HG02970 (cell line): ENCODE measurements at regions not wholly inside any gene's neighbourhood (a gene's known extent, or its start where the extent isn't known, plus 50 kb on each side); places are given as distances from the start of the nearest gene placed in this dataset.
"Not testable (repeated sequence)": the region's sequence is repeated elsewhere in the genome, so short reads cannot be mapped to it uniquely, and the experiment has no call there.

Experiments used
- ATAC-seq: cut with Tn5 transposase; IDR thresholded peaks from one replicate; pipeline ENCODE4 v1.9.1; 2021; ENCODE audit warnings: mild to moderate bottlenecking, moderate library complexity, moderate number of reproducible peaks; ENCODE audit not compliant: unreplicated experiment, low FRiP score

DNA sequence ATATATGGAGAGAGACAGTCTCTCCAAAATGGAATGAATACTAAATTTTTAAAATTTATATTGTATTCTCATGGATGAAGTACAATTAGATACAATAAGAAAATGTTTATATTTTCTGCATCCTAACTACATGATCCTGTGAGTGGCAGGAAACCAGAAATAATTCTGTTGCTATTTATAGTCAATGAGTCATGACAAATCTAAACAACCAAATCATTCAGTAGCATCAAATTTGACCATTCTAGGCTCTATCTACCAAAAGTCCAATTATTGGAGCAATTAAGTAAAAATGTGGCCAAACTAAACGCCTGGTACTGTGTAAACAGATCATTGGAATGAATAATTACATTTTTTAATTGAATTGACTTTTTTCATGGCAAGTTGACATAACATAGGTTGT is 959.8 kb downstream of the EPHA7 start:
- no peak for ATAC-seq

DNA sequence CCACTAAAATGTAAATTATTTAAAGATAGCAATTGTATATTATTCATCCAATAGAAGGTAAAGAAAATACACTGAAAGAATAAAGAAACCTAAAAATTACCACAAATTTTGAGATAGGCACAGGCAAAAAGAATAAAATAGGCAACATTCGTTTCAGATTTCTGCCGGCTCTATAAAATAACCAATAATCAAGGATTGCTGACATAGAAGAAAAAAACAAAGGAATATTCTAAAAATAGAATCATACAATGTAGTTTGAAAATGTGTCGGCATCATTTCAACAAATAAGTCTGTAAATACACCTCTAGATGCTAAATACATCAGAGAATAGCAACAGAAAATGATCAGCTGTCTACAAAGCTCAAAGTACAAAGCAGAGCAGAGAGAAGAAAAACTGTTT is 973.3 kb downstream of the EPHA7 start:
- ATAC-seq, result no peak

DNA sequence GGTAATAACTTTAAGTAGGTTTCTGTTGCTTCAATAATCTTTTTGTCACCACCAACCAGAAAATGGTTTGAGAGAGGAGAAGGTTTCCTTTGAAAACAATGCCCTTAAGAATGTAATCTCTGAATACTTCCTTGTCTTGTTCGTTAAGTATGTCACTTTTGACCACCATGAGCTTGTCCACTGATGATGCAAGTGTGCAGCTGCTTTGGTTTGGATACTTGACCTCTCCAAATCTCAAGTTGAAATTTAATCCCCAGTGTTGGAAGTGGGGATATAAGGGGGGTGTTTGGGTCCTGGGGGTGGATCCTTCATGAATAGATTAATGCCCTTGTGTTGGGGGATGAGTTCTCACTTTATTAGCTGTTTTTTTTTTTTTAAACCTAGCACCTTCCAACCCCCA is 985.4 kb downstream of the EPHA7 start:
- ATAC-seq, result no peak

DNA sequence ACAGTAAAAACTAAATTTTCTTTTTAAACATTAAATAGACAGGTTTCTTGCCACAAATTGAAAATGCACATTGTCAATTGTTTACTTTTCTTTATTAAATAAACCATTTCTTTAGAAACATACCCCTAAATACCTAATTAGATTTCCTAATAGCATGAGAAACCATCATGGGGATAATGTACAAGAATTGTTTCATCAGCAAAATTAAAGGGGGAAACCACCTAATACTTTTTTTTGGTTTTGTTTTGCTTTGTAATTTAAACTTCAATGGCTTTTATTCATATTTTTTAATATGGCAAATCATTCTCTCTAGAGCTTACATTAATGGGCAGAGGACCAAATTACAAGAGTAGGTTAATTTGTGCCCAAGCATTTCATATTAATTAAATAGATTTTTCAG is 987.9 kb downstream of the EPHA7 start:
- ATAC-seq, result no peak

DNA sequence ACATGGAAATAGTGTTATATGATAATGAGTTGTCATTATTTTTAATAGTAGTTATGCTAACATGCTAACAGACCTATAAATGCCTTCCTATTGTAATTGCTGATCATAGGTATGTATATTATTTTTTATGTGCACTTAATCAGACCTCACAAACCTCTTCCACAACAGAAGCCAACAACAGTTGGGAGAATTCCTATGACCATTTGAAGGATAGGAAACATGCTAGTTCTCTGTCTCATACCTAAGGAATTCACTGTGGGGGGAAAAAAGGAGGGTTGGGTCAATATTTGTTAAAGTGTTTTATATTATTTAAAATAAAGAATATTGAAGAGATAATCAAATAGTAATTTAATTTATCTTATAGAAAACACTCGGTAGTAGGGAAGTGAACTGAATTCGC is 990.9 kb downstream of the EPHA7 start:
- ATAC-seq, result no peak

DNA sequence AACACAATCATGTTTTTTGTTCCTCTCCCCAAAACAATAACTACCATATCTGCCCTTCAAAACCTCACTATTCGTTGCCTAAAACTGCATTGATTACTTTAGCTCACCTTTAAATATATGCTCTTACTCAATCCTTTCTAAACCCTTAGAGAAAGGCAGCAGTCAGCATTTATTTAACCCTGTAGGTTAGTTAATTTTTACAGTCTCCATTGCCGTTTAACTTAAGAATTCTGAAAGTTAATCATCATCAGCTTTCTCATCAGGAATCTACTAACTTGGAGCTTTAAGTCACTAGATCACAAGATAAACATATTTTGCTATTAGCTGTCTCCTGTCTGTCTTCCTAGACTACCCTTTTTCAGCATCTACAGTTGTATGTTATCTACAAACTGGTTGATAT is 991.9 kb downstream of the EPHA7 start:
- ATAC-seq, result no peak

DNA sequence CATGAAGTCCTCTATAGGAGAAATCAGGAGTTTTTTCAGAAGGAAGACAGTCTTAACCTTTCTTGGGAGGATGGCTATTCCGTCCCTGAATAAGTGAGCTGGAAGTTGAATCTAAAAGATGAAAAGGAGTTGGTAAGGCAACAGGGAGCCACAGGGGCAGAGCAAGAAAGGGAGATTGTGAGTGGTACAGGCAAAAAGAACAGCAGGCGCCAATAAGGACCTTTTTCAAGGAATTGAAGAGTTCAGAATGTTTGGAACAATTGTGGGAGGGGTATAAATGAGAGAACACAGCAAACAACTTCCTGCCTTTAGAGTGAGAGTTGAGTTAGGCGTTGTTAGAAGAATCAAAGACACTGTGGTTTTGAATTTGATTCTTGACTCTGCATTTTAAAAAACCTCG is 1003.7 kb downstream of the EPHA7 start:
- ATAC-seq, result no peak

DNA sequence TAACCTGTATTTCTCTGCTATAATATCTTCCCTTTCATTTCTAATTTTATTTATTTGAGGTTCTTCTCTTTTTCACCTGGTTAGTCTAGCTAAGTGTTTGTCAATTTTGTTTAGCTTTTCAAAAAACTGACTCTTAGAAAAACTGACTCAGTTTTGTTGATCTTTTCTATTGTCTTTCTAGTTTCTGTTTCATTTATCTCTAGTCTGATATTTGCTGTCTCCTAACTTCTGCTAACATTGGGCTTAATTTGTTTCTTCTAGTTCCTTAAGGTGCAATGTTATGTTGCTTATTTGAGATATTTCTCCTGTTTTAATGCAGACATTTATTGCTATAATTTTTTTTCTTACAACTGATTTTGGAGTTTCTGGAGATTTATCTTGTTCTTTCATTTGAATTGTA is 1011.0 kb downstream of the EPHA7 start:
- no peak for ATAC-seq

DNA sequence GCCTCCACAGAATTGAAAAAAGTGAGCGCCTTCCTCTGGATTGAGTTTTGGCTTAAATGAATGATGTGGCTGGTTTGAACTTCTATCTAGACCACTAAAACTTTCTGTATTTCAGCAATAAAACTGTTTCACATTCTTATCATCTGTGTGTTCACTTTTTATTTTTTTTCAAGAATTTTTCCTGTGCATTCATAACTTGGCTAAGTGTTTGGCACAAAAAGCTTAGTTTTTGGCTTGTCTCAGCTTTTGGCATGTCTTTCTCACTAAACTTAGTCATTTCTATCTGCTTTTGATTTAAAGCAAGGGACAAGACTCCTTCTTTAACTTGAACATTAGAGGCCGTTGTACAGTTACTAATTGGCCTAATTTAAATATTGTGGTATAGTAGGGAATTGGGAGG is 1015.1 kb downstream of the EPHA7 start:
- no peak for ATAC-seq

DNA sequence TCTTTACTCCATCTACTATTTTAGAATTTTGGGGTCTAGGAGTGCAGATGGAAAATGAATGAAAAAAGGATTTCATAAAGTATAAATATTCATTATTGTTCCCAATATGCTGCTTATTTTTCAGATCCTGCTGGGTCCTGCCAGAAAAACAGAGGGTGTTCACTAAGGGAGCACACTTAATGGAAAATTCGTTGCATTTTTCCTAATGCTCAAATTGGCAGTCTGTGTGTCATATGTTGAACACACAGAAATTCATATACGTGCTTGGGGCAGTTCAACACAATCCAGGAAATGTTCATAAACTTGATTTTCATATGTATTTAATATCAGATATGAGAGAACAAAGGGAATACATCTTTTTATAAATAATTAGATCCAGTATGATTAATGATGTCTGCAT is 1019.4 kb downstream of the EPHA7 start:
- no peak for ATAC-seq

DNA sequence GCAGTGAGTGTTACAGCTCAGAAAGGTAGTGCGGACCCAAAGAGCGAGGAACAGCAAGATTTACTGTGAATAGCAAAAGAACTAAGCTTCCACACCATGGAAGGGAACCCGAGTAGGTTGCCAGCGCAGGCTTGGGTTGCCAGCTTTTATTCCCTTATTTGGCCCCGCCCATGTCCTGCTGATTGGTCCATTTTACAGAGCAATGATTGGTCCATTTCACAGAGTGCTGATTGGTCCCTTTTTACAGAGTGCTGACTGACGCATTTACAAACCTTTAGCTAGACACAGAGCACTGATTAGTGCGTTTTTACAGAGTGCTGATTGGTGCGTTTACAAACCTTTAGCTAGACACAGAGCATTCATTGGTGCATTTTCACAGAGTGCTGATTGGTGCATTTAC is 1030.7 kb downstream of the EPHA7 start:
- not testable (repeated sequence) for ATAC-seq

DNA sequence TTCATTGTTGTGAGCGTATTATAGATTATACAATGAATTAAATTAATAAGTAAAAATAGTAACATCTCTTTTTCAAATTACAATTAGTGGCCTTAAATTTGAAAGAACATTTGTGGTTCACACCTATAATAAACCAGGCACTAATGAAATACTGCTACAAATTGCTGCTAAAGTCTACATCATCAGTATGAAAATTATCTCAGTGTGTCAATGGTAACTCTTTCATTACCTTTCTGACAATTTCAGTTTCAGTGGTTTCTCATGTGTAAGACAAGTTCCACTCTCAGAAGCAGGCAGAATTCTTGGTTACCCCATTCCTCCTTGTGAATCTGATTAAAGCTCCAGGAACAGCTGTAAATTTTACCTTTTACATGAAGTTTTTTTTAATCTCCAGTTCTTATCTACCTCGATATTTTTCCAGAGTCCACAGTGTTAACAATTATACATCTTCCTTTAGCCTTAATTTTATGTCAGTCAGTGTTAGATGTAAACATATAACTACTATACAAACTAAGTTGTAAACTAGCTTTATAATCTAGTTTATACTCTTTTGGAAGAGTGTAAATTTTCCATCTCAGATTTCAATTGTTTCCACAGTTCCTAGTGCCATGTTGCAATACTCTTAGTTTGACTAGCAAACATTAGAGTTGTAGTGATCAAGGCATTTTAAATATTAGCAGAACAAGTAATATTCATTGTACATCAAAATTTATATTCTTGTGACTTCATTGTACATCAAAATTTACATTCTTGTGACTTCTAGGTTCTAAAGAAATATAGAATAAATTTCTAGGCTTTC is 1038.4 kb downstream of the EPHA7 start:
- no peak for ATAC-seq

DNA sequence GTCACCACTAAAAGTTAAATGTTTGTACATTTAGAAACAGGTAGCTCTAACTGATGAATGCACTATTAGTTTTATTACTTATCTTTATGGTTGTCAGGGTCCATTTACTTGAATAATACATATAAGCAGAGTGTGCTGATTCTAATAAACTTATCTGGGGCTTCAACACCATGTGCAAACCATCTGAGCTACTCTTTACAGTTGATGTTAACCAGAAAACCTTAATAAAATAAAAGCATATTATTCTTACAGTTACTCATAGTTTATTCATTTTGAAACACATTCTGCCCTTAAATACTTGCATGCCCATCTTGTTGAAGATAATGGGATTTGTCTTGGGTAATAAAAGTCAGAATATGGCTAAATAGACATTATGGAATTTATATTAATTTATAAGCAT is 1042.2 kb downstream of the EPHA7 start:
- ATAC-seq, result no peak

DNA sequence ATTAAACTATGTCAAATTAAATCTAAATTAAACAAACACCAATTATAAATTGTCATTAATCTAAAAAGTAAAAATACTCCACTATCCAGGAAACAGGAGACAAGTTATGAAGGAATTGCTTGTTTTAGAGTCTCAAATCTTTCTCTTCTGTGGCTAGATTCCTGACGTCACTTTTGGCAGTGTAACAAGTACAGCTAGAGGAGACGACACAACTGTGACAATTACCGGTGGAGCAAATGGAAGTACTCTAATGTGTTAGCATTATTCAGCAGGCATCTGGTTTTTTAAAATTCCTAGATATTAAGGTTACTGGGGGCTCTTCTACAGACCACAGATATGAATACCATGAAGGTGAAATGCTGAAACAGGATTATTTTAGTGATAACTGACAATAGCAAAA is 1042.7 kb downstream of the EPHA7 start:
- ATAC-seq, result no peak

DNA sequence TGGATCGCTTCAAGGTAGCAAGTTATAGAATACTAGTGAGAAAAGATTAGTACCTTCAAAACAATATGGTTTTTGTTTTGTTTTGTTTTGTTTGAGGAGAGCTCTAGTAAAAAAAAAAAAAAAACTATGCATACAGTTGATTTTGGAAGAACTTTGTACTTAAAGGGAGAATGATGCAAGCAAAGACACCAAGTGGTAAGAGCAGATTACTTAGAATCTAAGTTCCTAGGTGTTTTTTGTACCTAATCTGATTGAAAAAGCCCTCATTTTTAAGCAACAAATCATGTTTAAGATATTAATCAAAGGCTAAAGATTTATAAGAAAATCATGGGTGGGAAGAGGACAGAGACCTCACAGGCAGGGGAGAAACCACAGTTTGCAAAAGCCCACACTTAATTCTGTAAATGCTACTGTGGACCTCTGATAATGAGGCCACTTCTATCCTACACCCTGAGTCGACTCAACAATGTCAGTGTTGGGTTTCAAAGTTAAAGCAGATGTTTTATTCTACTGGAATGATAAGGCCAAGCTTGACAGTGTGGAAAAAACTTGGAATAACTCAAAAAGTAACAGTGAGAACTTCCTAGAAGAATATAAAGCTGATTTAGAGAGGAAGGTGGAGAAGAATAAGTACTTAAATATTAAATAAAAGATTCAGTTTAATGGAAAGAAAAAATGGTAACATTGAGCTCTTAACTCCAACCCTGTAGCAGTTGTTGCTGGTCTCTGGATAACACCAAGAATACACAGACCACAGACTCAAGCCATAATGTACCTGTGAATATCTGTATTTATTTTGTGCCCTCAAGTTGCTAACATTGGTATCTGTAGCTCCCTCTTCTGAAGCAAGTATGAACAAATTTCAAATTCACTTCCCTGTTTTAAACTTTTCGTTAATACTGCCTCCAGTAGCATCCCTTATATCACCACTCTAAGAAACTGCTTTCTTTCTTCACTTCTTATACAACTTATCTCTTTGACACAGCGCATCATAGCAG is 1047.8 kb downstream of the EPHA7 start:
- ATAC-seq, result no peak

DNA sequence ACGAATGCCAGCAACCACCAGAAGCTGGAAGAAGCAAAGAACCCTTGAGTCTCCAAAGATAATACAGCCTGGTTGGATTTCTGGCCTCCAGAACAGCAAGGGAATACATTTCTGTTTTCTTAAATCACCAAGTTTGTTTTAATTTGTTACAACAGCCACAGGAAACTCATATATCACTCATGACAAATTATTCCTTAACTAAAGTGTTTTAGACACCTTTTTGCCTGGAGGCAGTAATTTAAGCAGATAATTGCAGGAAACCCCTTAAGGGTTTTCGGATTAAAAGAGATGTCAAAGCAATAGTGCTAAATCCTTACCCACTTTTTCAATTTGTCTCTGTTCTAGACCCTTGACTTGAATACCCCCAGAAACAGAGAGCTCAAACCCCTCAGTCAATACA is 1050.0 kb downstream of the EPHA7 start:
- ATAC-seq, result no peak

DNA sequence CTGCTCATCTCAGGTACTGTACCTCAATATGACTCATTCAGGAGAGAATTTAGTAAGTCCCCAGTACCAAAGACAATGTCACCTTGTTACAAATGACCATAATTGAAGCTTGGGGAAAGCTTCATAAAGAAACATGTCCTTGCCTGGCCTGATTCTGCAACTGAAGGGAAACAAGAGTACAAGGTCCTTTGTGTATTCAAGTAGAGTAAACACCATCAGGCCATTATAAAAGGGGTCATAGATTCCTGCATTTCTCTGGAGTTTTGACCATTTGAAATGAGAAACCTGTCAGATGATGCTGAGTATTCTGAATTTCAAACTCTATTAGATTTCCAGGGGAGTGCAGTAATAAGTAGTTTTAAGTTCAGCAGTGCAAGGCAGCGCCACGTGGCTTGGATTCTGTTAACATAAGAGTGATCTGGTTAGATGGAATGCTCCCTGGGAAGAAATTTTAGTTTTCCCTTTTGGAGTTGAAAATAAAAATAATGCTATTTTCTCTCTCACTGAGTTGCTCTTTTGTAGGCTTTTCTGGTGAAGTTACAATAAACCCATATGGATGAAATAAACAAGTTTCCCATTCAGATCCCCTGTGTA is 1054.3 kb downstream of the EPHA7 start:
- no peak for ATAC-seq

DNA sequence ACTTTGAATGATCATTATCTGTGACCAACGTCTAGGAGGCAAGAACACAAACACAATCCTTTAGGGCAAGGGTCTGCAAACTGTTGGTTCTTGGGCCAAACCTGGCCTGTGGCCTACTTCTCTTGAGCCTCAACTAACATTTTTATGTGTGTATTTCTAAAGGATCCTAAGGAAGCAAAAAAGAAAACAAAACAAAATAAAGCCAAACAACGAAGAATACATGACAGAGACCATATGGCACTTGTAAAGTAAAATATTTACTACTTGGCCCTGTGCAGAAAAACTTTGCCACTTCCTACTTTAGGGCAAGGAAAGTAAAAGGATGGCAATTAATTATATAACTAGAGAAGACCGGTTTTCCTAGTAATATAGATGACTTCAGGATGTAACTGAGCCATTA is 1056.2 kb downstream of the EPHA7 start:
- ATAC-seq, result no peak

DNA sequence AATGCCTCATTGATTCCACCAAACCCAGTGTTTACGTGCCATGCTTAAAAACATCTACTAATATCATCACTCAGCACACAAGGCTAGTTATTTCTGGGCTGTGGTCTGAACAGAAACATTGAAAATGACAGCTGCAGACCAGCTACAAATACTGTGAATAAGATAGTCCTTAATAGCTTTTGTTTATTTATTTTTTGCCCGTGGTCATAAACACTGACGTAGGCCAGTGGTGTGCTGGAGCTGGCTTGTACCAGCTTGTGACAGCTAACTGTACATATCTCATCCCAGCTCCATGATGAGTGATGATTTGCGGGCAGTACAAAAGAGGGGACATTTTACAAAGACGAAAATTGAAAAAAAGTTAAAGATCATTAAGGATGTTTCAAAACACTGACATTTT is 1057.0 kb downstream of the EPHA7 start:
- no peak for ATAC-seq

DNA sequence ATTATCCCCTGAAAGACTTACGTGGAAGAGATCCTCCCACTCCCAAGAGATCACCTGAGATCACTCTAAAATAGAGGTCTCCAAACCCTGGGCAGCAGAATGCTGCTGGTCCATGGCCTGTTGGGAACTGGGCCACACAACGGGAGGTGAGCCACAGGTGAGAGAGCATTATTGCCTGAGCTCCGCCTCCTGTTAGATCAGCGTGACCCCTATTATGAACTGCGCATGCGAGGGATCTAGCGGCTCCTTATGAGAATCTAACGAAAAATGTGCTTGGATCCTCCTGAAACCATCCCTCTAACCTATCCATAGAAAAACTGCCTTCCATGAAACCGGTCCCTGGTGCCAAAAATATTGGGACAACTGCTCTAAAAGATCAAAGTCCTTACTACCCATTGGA is 1057.4 kb downstream of the EPHA7 start:
- ATAC-seq, result no peak

DNA sequence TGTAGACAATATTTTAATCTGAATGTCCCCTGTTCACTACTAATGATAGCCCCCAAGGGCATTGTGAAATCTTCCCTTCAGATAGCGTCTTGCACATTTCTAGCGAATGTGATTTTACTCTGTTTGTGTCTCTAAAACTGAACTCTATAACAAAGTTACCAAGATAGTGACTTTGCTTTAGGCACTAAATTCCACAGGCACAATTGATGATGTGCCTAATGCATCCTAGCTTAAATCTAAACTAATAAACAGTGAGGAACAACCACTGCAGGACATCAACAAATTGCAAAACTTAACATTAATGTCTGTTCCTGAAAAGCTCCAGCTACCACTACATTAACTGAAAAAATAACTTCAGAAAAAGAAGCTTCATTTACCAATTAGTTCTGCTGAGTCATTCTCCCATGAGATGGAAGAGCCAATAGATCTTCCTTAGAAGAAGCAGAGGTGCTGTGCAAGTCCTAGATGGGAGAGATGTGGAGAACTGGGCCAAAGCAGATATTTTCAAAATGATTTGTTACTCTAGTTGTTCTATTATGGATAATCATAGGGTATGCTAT is 1065.0 kb downstream of the EPHA7 start:
- ATAC-seq, result no peak
